HG03066 (cell line): ENCODE measurements at regions not wholly inside any gene's neighbourhood (a gene's known extent, or its start where the extent isn't known, plus 50 kb on each side); places are given as distances from the start of the nearest gene placed in this dataset.
A peak's percentile ranks its signal among the peaks of the same experiment; 100 is the strongest.
"Not testable (repeated sequence)": the region's sequence is repeated elsewhere in the genome, so short reads cannot be mapped to it uniquely, and the experiment has no call there.

Experiments used
- ATAC-seq: cut with Tn5 transposase; IDR thresholded peaks from one replicate; pipeline ENCODE4 v1.9.1; 2021; ENCODE audit warnings: low read depth; ENCODE audit not compliant: unreplicated experiment

- no peak for ATAC-seq
Observed at GRCh38 chr3:104269771-104270170, 1096.9 kb upstream of the ALCAM start.

GRCh38 chr3:104273046-104273649 is 1093.6 kb upstream of the ALCAM start:
- peak; percentile 54 for ATAC-seq

- no peak for ATAC-seq
Observed at GRCh38 chr3:104275199-104275598, 1091.5 kb upstream of the ALCAM start.

GRCh38 chr3:104279617-104280016 is 1087.1 kb upstream of the ALCAM start:
- no peak for ATAC-seq

GRCh38 chr3:104281713-104282112 is 1085.0 kb upstream of the ALCAM start:
- ATAC-seq = no peak

- no peak for ATAC-seq
Observed at GRCh38 chr3:104286645-104287044, 1080.1 kb upstream of the ALCAM start.

- ATAC-seq = peak; percentile 76
Observed at GRCh38 chr3:104291437-104291851, 1075.3 kb upstream of the ALCAM start.

- peak; percentile 30 for ATAC-seq
Observed at GRCh38 chr3:104291878-104292277, 1074.8 kb upstream of the ALCAM start.

- ATAC-seq = no peak
Observed at GRCh38 chr3:104297617-104298016, 1069.1 kb upstream of the ALCAM start.

GRCh38 chr3:104298662-104299061 is 1068.0 kb upstream of the ALCAM start:
- no peak for ATAC-seq

- ATAC-seq = no peak
Observed at GRCh38 chr3:104316118-104316517, 1050.6 kb upstream of the ALCAM start.

GRCh38 chr3:104323226-104323625 is 1043.5 kb upstream of the ALCAM start:
- no peak for ATAC-seq

GRCh38 chr3:104347291-104347690 is 1019.4 kb upstream of the ALCAM start:
- no peak for ATAC-seq

- no peak for ATAC-seq
Observed at GRCh38 chr3:104349836-104350235, 1016.9 kb upstream of the ALCAM start.

- no peak for ATAC-seq
Observed at GRCh38 chr3:104353951-104354350, 1012.8 kb upstream of the ALCAM start.

- no peak for ATAC-seq
Observed at GRCh38 chr3:104359546-104359945, 1007.2 kb upstream of the ALCAM start.

GRCh38 chr3:104360038-104360437 is 1006.7 kb upstream of the ALCAM start:
- ATAC-seq = no peak

- not testable (repeated sequence) for ATAC-seq
Observed at GRCh38 chr3:104361748-104362147, 1005.0 kb upstream of the ALCAM start.

- no peak for ATAC-seq
Observed at GRCh38 chr3:104362319-104362718, 1004.4 kb upstream of the ALCAM start.

GRCh38 chr3:104367000-104367399 is 999.7 kb upstream of the ALCAM start:
- ATAC-seq = no peak

- ATAC-seq = no peak
Observed at GRCh38 chr3:104368760-104369159, 997.9 kb upstream of the ALCAM start.

GRCh38 chr3:104385421-104385820 is 981.3 kb upstream of the ALCAM start:
- ATAC-seq = no peak

- ATAC-seq = no peak
Observed at GRCh38 chr3:104388619-104389018, 978.1 kb upstream of the ALCAM start.
